Activated CD8-positive, alpha-beta T cell treated with anti-CD3 and anti-CD28 coated beads for 36 hours (primary cell): ENCODE measurements at regions not wholly inside any gene's neighbourhood (a gene's known extent, or its start where the extent isn't known, plus 50 kb on each side); places are given as distances from the start of the nearest gene placed in this dataset.

Experiments used
- ATAC-seq: fragments of 200-7000 bp; cut with Tn5 transposase; one replicate; pipeline ENCODE4 v1.10.0; 2021; ENCODE audit warnings: mild to moderate bottlenecking, moderate library complexity
- CTCF ChIA-PET: fragments of 350-600 bp; sonication (Branson Sonifier 250); formaldehyde crosslinking; loops from one replicate; lab custom pipeline; 2021; ENCODE audit warnings: antibody characterized with exemption; lab: Charles Lee
- POLR2A ChIA-PET: fragments of 350-600 bp; sonication (Branson Sonifier 250); formaldehyde crosslinking; loops from one replicate; lab custom pipeline; 2021; ENCODE audit warnings: antibody characterized with exemption; lab: Charles Lee
- DNase-seq: peaks from one replicate; pipeline ENCODE4 v3.0.0-alpha.2; 2020
- H3K27ac Mint-ChIP-seq: one replicate; pipeline ENCODE4 v1.8.0; 2021; ENCODE audit warnings: mild to moderate bottlenecking, mixed read lengths
- H3K27me3 Mint-ChIP-seq: one replicate; pipeline ENCODE4 v1.8.0; 2021; ENCODE audit warnings: mixed read lengths
- H3K36me3 Mint-ChIP-seq: one replicate; pipeline ENCODE4 v1.8.0; 2021; ENCODE audit warnings: low read depth, mixed read lengths
- H3K4me1 Mint-ChIP-seq: one replicate; pipeline ENCODE4 v1.8.0; 2021; ENCODE audit warnings: low read depth, mixed read lengths
- H3K4me3 Mint-ChIP-seq: one replicate; pipeline ENCODE4 v1.8.0; 2021; ENCODE audit warnings: mild to moderate bottlenecking, moderate library complexity, mixed read lengths
- H3K9me3 Mint-ChIP-seq: one replicate; pipeline ENCODE4 v1.8.0; 2021; ENCODE audit warnings: mixed read lengths
- CTCF ChIP-seq: fragments of 200-600 bp; IDR thresholded peaks from one replicate; pipeline ENCODE4 v1.8.0; 2022; ENCODE audit warnings: antibody characterized with exemption, mild to moderate bottlenecking
- intact Hi-C: fragments of 100-400 bp; cut with micrococcal nuclease; formaldehyde crosslinking; loops from one replicate; pipeline ENCODE4 v1.10.0; 2022

- CTCF ChIA-PET: no interaction called here
- TF ChIP-seq CTCF: no peak
- DNase-seq (no peak), ATAC-seq (no peak)
- no peaks in the 10 kb centered on the region for H3K27me3 Mint-ChIP-seq
- H3K36me3 Mint-ChIP-seq: no peaks in the 10 kb centered on the region
- no peak overlapping the region for H3K27ac Mint-ChIP-seq
- POLR2A ChIA-PET: no interaction called here
- no peak overlapping the region for H3K4me3 Mint-ChIP-seq
- intact Hi-C loops: no loop called here
- no peaks in the 10 kb centered on the region for H3K4me1 Mint-ChIP-seq
- H3K9me3 Mint-ChIP-seq: no peaks in the 10 kb centered on the region
Measured at GRCh38 chr2:41119489-41119888, 667.6 kb upstream of the SLC8A1 start.

GRCh38 chr2:41123341-41123740, 671.5 kb upstream of the SLC8A1 start:
- DNase-seq (no peak), ATAC-seq (no peak)
- ChIA-PET POLR2A (no interaction called here), CTCF (no interaction called here)
- H3K36me3 Mint-ChIP-seq: no peaks in the 10 kb centered on the region
- no peaks in the 10 kb centered on the region for H3K4me1 Mint-ChIP-seq
- H3K27me3 Mint-ChIP-seq: no peaks in the 10 kb centered on the region
- H3K4me3 Mint-ChIP-seq: no peak overlapping the region
- no peak for TF ChIP-seq CTCF
- intact Hi-C loops: no loop called here
- H3K9me3 Mint-ChIP-seq: no peaks in the 10 kb centered on the region
- H3K27ac Mint-ChIP-seq: no peak overlapping the region

- Mint-ChIP-seq H3K4me1 (no peaks in the 10 kb centered on the region), H3K27me3 (no peaks in the 10 kb centered on the region), H3K4me3 (no peak overlapping the region), H3K9me3 (no peaks in the 10 kb centered on the region), H3K36me3 (no peaks in the 10 kb centered on the region), H3K27ac (no peak overlapping the region)
- intact Hi-C loops: no loop called here
- TF ChIP-seq CTCF: no peak
- ATAC-seq (no peak), DNase-seq (no peak)
- POLR2A ChIA-PET: no interaction called here
- CTCF ChIA-PET: no interaction called here
Measured at GRCh38 chr2:41127351-41127750, 675.5 kb upstream of the SLC8A1 start.

- H3K36me3 Mint-ChIP-seq: no peaks in the 10 kb centered on the region
- H3K9me3 Mint-ChIP-seq: no peaks in the 10 kb centered on the region
- no peaks in the 10 kb centered on the region for H3K4me1 Mint-ChIP-seq
- DNase-seq (no peak), ATAC-seq (no peak)
- ChIA-PET POLR2A (no interaction called here), CTCF (no interaction called here)
- H3K27me3 Mint-ChIP-seq: no peaks in the 10 kb centered on the region
- intact Hi-C loops: no loop called here
- no peak overlapping the region for H3K27ac Mint-ChIP-seq
- TF ChIP-seq CTCF: no peak
- no peak overlapping the region for H3K4me3 Mint-ChIP-seq
Measured at GRCh38 chr2:41129988-41130387, 678.1 kb upstream of the SLC8A1 start.

- TF ChIP-seq CTCF: no peak
- Mint-ChIP-seq H3K4me3 (no peak overlapping the region), H3K9me3 (no peaks in the 10 kb centered on the region), H3K36me3 (no peaks in the 10 kb centered on the region), H3K27me3 (no peaks in the 10 kb centered on the region), H3K4me1 (no peaks in the 10 kb centered on the region), H3K27ac (no peak overlapping the region)
- intact Hi-C loops: no loop called here
- no peak for ATAC-seq
- CTCF ChIA-PET: no interaction called here
- POLR2A ChIA-PET: no interaction called here
- DNase-seq: no peak
Measured at GRCh38 chr2:41137031-41137430, 685.1 kb upstream of the SLC8A1 start.
